ENCODE measurements at regions not wholly inside any gene's neighbourhood (a gene's known extent, or its start where the extent isn't known, plus 50 kb on each side); places are given as distances from the start of the nearest gene placed in this dataset.
A peak's percentile ranks its signal among the peaks of the same experiment; 100 is the strongest.
"Not testable (repeated sequence)": the region's sequence is repeated elsewhere in the genome, so short reads cannot be mapped to it uniquely, and the experiment has no call there.

DNA sequence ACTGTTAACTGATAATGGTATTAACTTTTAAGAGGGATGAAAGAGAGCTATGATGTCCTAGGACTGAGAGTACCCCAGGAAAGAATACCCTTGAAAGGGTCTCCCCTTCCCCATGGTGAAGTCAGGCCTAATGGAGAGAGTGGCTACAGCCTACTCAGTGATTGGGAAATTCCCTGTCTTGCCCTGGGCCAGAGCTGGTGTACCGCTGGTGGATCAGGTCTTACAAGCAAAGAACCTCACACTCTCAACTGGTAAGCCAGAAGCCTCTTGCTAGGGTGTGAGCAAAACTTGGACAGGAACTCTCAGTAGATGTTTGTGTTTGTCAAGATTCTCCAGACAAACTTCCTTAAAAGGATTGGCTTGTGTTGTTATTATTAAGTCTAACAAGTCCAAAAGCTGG is 600.9 kb downstream of the TRIML1 start:
- H3K36me3 ChIP-seq (ENCODE audit: insufficient read depth, low read length); H3K27ac ChIP-seq (ENCODE audit: low read depth, low read length); H2AFZ ChIP-seq (ENCODE audit: low read length, unreplicated experiment); H3K4me3 ChIP-seq (ENCODE audit: low read depth, low read length); H3K4me1 ChIP-seq (ENCODE audit: control insufficient read depth, insufficient read depth, low read length, unreplicated experiment); H3K79me2 ChIP-seq (ENCODE audit: control insufficient read depth, insufficient read depth, low read length, unreplicated experiment); H3K27me3 ChIP-seq (ENCODE audit: insufficient read depth, low read length): not testable (repeated sequence)

DNA sequence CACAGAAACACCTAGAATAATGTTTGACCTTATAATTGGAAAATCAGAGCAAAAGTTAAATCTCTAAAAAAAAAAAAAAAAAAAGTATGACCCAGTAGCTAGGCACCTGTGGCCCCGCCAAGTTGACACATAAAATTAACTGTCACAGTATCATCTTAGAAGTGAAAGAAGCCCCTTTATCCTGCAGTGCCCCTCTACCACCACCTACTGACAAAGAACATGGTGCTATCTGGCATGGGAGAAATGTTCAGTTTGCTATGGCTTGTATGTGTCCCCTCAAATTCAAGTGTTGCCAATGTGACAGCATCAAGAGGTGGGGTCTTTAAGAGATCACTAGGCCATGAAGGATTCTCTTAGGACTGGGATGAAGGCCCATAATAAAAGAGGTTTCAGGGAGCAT is 601.5 kb downstream of the TRIML1 start:
- not testable (repeated sequence) for H3K36me3 ChIP-seq (ENCODE audit: insufficient read depth, low read length)

DNA sequence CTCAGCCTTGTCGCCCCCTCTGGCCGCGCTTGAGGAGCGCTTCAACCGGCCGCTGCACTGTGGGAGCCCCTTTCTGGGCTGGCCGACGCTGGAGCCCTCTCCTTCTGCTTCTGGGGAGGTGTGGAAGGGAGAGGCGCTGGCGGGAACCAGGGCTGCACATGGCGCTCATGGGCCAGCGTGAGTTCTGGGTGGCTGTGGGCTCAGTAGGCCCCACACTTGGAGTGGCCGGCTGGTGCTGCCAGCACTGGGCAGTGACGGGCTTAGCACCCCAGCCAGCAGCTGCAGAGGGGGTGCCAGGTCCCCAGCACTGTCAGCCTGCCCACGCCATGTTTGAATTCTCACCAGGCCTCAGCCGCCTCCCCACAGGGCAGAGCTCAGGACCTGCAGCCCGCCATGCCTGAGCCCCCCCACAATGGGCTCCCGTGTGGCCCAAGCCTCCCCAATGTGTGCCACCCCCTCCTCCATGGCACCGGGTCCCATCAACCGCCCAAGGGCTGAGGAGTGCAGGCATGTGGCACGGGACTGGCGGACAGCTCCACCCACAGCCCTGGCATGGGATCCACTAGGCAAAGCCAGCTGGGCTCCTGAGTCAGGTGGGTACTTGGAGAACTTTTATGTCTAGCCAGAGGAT is 615.2 kb downstream of the TRIML1 start:
- Histone ChIP-seq H3K27me3 (ENCODE audit: insufficient read depth, low read length) (no peaks in the 10 kb centered on the region), H3K79me2 (ENCODE audit: control insufficient read depth, insufficient read depth, low read length, unreplicated experiment) (no peaks in the 10 kb centered on the region), H3K4me1 (ENCODE audit: control insufficient read depth, insufficient read depth, low read length, unreplicated experiment) (no peaks in the 10 kb centered on the region), H3K36me3 (ENCODE audit: insufficient read depth, low read length) (no peaks in the 10 kb centered on the region), H3K27ac (ENCODE audit: low read depth, low read length) (no peak overlapping the region), H3K4me3 (ENCODE audit: low read depth, low read length) (no peak overlapping the region), H2AFZ (ENCODE audit: low read length, unreplicated experiment) (no peak overlapping the region)

More for the DNA sequence above, 601.5 kb downstream of the TRIML1 start:
- H3K4me1 ChIP-seq (ENCODE audit: control insufficient read depth, insufficient read depth, low read length, unreplicated experiment); H3K79me2 ChIP-seq (ENCODE audit: control insufficient read depth, insufficient read depth, low read length, unreplicated experiment); H3K27ac ChIP-seq (ENCODE audit: low read depth, low read length); H2AFZ ChIP-seq (ENCODE audit: low read length, unreplicated experiment); H3K4me3 ChIP-seq (ENCODE audit: low read depth, low read length); H3K27me3 ChIP-seq (ENCODE audit: insufficient read depth, low read length): not testable (repeated sequence)

DNA sequence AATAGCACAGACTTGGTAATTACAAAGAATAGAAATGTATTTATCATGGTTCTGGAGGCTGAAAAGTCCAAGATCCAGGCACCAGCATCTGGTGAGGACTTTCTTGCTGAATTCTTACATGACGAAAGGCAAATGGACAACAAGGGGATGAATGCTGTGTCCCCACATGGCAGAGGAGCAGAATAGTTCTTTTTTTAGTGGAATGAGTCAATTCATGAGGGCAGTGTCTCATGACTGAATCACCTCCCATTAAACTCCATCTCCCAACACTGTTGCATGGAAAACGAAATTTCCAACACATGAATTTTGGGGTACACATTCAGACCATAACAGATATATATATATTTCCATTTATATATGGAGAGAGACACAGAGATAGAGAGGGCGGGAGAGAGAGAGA is 628.3 kb downstream of the TRIML1 start:
- Histone ChIP-seq H3K79me2 (ENCODE audit: control insufficient read depth, insufficient read depth, low read length, unreplicated experiment) (no peaks in the 10 kb centered on the region), H2AFZ (ENCODE audit: low read length, unreplicated experiment) (peak overlapping the region; percentile 50)

DNA sequence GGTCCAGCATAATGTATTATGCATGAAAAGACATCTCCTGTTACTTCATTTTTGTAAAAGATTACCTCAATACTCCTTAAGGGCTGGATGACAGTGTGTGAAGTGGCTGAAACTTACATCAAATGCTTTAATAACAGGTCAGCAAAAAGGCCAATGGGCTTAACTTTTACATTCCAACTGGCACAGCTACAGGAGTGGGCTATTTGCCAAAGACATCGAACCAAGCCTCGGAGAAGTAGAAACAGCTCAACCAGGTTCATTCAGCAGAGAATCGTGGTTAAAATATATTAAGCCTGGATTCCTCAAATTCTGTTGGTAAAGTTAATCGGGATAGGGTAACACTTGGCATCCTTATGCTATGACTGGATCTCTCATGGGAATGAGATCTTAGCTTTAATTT is 639.7 kb downstream of the TRIML1 start:
- H3K27me3 ChIP-seq (ENCODE audit: insufficient read depth, low read length) = no peaks in the 10 kb centered on the region
- H3K4me3 ChIP-seq (ENCODE audit: low read depth, low read length) = no peak overlapping the region
- H3K27ac ChIP-seq (ENCODE audit: low read depth, low read length) = peak overlapping the region; percentile 72
- H2AFZ ChIP-seq (ENCODE audit: low read length, unreplicated experiment) = peak overlapping the region; percentile 62
- no peaks in the 10 kb centered on the region for H3K36me3 ChIP-seq (ENCODE audit: insufficient read depth, low read length)
- H3K4me1 ChIP-seq (ENCODE audit: control insufficient read depth, insufficient read depth, low read length, unreplicated experiment) = peaks cover 34% of the 10 kb centered on the region
- no peaks in the 10 kb centered on the region for H3K79me2 ChIP-seq (ENCODE audit: control insufficient read depth, insufficient read depth, low read length, unreplicated experiment)

More for the DNA sequence above, 628.3 kb downstream of the TRIML1 start:
- Histone ChIP-seq H3K4me1 (ENCODE audit: control insufficient read depth, insufficient read depth, low read length, unreplicated experiment) (no peaks in the 10 kb centered on the region), H3K27ac (ENCODE audit: low read depth, low read length) (no peak overlapping the region), H3K36me3 (ENCODE audit: insufficient read depth, low read length) (no peaks in the 10 kb centered on the region), H3K4me3 (ENCODE audit: low read depth, low read length) (no peak overlapping the region), H3K27me3 (ENCODE audit: insufficient read depth, low read length) (no peaks in the 10 kb centered on the region)

DNA sequence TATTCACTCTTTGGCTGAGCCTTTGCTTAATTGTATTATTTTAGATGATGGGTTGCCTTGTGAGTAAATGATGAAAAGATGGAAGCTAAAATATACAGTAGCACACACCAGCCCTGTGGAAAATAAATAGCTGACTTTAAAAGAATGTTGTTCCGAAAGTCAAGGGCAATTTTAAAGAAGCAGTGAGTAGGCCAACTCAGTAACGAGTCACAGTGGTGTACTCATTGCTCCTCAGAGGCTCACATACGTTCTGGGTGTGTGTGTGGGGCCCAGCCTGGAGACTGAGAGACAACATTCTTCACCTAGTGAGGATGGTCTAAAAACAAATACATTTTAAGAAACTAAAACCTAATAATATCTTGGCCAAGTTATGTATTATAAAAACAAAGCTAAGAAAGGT is 640.3 kb downstream of the TRIML1 start:
- Histone ChIP-seq H3K4me1 (ENCODE audit: control insufficient read depth, insufficient read depth, low read length, unreplicated experiment) (peaks cover 35% of the 10 kb centered on the region), H2AFZ (ENCODE audit: low read length, unreplicated experiment) (peak overlapping the region; percentile 67), H3K27me3 (ENCODE audit: insufficient read depth, low read length) (no peaks in the 10 kb centered on the region), H3K4me3 (ENCODE audit: low read depth, low read length) (no peak overlapping the region), H3K79me2 (ENCODE audit: control insufficient read depth, insufficient read depth, low read length, unreplicated experiment) (no peaks in the 10 kb centered on the region), H3K36me3 (ENCODE audit: insufficient read depth, low read length) (no peaks in the 10 kb centered on the region), H3K27ac (ENCODE audit: low read depth, low read length) (peak overlapping the region; percentile 72)

DNA sequence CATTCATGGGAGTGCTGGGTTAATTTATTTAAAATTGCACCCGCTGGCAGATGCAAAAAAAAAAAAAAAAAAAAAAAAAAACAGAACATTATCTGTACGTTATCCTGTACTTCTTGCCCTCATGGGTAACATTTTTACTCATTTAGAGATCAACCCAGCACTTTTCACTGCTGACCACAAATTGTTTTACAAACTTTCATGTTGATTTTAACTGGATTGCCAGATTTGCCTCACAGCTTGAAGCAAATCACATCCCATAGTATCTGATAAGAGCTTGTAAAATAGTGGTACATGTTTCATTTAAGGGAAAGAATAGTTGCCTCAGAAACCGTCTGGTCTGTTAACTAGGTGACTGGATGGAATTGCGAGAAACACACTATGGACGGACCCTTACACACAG is 640.8 kb downstream of the TRIML1 start:
- Histone ChIP-seq H3K4me3 (ENCODE audit: low read depth, low read length) (no peak overlapping the region), H3K27ac (ENCODE audit: low read depth, low read length) (peak overlapping the region; percentile 72), H3K4me1 (ENCODE audit: control insufficient read depth, insufficient read depth, low read length, unreplicated experiment) (peaks cover 35% of the 10 kb centered on the region), H3K36me3 (ENCODE audit: insufficient read depth, low read length) (no peaks in the 10 kb centered on the region), H3K27me3 (ENCODE audit: insufficient read depth, low read length) (no peaks in the 10 kb centered on the region), H2AFZ (ENCODE audit: low read length, unreplicated experiment) (peak overlapping the region; percentile 67), H3K79me2 (ENCODE audit: control insufficient read depth, insufficient read depth, low read length, unreplicated experiment) (no peaks in the 10 kb centered on the region)

DNA sequence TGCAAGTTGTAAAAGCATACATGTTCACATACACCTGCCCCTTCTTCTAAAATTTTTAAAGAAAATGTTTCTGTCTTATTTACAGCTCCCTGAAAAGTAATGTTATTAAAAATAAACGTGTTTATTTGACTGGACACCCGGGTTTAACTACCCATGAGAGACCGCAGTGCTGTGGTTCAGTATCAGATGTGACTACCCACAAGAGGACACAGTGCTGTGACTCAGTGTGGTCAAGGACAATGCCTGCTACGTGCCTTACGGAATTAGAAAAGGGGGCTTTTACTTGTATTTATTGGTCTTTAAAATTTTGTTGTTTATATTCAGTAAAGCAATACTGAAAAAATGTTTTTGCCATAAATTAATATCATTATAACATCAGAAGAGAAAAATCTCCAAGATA is 641.4 kb downstream of the TRIML1 start:
- Histone ChIP-seq H2AFZ (ENCODE audit: low read length, unreplicated experiment) (no peak overlapping the region), H3K27ac (ENCODE audit: low read depth, low read length) (no peak overlapping the region), H3K4me1 (ENCODE audit: control insufficient read depth, insufficient read depth, low read length, unreplicated experiment) (peaks cover 35% of the 10 kb centered on the region), H3K36me3 (ENCODE audit: insufficient read depth, low read length) (no peaks in the 10 kb centered on the region), H3K79me2 (ENCODE audit: control insufficient read depth, insufficient read depth, low read length, unreplicated experiment) (no peaks in the 10 kb centered on the region), H3K27me3 (ENCODE audit: insufficient read depth, low read length) (no peaks in the 10 kb centered on the region), H3K4me3 (ENCODE audit: low read depth, low read length) (no peak overlapping the region)

DNA sequence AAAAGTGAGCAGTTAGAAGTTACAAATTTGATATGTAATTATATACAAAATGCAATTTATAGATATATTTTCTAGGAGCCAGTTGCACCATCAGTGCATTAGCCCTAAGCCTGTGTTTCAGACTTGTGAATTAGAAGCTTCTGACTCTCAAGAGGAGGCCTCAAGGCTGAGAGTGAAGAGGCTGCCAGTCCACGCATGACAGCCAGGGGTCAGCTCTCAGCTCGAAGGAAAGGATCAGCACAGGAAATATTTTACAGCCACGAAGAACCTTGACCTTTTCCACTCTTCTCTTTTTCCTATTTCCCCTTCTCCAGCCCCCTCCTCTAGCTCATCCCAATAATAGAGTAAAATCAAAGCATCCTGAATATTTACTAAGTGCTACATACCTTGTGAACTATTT is 642.4 kb downstream of the TRIML1 start:
- no peaks in the 10 kb centered on the region for H3K27me3 ChIP-seq (ENCODE audit: insufficient read depth, low read length)
- H2AFZ ChIP-seq (ENCODE audit: low read length, unreplicated experiment) = no peak overlapping the region
- no peaks in the 10 kb centered on the region for H3K79me2 ChIP-seq (ENCODE audit: control insufficient read depth, insufficient read depth, low read length, unreplicated experiment)
- no peak overlapping the region for H3K27ac ChIP-seq (ENCODE audit: low read depth, low read length)
- H3K4me3 ChIP-seq (ENCODE audit: low read depth, low read length) = no peak overlapping the region
- peaks cover 35% of the 10 kb centered on the region for H3K4me1 ChIP-seq (ENCODE audit: control insufficient read depth, insufficient read depth, low read length, unreplicated experiment)
- H3K36me3 ChIP-seq (ENCODE audit: insufficient read depth, low read length) = no peaks in the 10 kb centered on the region

DNA sequence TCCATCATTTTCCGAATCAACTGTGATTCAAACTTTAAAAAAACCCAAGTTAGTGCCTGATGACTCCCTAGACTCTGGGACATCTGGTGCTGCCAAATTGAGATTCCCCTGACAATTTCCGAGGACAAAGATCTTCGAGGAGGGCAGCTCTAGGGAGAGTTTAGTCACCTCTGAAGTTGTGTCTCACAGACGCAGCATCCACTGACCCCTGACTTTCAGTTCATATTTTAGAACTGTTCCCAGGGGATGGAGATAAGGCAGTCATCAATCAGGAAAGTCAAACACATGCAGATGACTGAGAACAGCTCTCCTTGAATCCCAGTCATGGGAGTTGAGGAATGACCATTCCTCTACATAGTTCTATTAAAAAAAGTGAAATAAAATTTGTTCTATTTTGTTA is 643.9 kb downstream of the TRIML1 start:
- Histone ChIP-seq H2AFZ (ENCODE audit: low read length, unreplicated experiment) (peak overlapping the region; percentile 56), H3K4me3 (ENCODE audit: low read depth, low read length) (no peak overlapping the region), H3K27ac (ENCODE audit: low read depth, low read length) (peak overlapping the region; percentile 50; the same call in 1 of the 2 replicates), H3K36me3 (ENCODE audit: insufficient read depth, low read length) (no peaks in the 10 kb centered on the region), H3K79me2 (ENCODE audit: control insufficient read depth, insufficient read depth, low read length, unreplicated experiment) (no peaks in the 10 kb centered on the region), H3K4me1 (ENCODE audit: control insufficient read depth, insufficient read depth, low read length, unreplicated experiment) (peaks cover 35% of the 10 kb centered on the region), H3K27me3 (ENCODE audit: insufficient read depth, low read length) (no peaks in the 10 kb centered on the region)

DNA sequence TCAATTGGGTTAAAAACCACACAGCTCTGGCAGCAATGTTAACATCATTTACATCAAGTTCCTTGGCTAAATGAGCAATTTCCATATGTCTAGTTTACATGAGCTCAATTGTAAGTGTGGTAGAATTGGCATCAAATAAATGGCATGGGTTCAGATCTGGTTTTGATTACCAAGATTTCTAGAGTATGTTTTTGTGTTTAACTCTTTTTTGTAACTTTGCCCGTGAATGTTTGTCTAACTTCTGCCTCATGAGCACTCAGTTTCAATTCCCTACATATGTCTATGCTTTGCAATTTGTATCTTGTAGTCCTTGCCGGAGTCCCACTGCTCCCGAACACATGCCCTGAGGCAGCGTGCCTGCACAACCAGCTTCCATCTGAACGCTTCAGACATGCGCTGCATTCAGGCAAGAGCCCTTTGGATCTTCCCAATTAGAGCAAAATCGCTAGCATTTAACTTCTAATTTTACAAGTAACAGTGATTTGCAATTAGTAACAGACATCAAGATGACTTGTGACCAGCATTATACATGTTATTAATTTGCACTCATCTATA is 644.4 kb downstream of the TRIML1 start:
- Histone ChIP-seq H3K36me3 (ENCODE audit: insufficient read depth, low read length) (no peaks in the 10 kb centered on the region), H2AFZ (ENCODE audit: low read length, unreplicated experiment) (no peak overlapping the region), H3K79me2 (ENCODE audit: control insufficient read depth, insufficient read depth, low read length, unreplicated experiment) (no peaks in the 10 kb centered on the region), H3K27me3 (ENCODE audit: insufficient read depth, low read length) (no peaks in the 10 kb centered on the region), H3K4me1 (ENCODE audit: control insufficient read depth, insufficient read depth, low read length, unreplicated experiment) (peaks cover 33% of the 10 kb centered on the region), H3K27ac (ENCODE audit: low read depth, low read length) (peak overlapping the region; percentile 50; the same call in 1 of the 2 replicates), H3K4me3 (ENCODE audit: low read depth, low read length) (no peak overlapping the region)
